Stimulated activated CD4-positive, alpha-beta T cell treated with anti-CD3 and anti-CD28 coated beads, Interleukin-15, amount 100 ng/mL, for 1 hour (primary cell): ENCODE measurements at regions not wholly inside any gene's neighbourhood (a gene's known extent, or its start where the extent isn't known, plus 50 kb on each side); places are given as distances from the start of the nearest gene placed in this dataset.
"Not testable (repeated sequence)": the region's sequence is repeated elsewhere in the genome, so short reads cannot be mapped to it uniquely, and the experiment has no call there.

ENCODE experiments used
- DNase-seq, 2 donors: peaks; one replicate each; pipeline ENCODE4 v3.0.0-alpha.2; 2020; ENCODE audit warnings: low read depth in 1 of 2, low spot score in 1 of 2

DNA sequence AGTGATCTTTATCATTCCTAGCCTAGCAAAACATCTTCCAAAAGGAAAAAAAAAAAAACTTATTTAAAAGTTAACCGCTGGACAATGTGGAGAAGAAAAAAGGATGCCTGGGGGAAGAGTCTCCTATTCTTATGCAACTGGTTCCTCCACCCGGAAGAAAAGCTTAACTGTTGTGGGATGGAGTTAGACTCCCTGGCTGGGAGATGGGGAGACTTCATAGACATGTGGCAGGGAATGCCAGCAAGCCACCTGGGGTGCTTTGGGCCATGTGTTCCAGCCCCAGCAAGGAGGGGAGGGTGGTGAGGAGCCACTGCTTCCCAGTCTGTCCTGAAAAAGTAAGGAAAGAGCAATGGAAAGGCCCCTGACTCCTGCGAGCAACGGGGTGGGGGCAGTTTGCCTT is 119.4 kb upstream of the SPIN4 start:
- no peak for DNase-seq

DNA sequence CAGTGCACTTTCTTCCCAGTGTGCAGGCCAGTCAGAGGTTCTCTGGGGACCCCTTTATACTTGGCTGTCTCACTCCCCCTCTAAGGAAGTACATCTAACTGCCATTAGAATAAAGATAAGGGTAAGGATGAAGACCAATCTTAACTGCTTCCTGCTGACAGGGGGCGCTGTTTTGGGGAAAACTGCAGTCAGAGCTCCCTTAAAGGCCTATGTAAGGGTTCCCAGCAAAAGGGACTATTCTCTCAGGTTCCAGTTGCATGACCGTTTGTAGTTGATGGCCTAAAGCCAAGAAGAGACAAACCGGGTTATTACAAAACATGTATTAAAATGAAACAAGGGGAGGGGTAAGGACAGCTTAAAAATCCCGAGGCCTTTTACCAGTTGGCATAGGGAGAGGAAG is 115.6 kb upstream of the SPIN4 start:
- DNase-seq: no peak

DNA sequence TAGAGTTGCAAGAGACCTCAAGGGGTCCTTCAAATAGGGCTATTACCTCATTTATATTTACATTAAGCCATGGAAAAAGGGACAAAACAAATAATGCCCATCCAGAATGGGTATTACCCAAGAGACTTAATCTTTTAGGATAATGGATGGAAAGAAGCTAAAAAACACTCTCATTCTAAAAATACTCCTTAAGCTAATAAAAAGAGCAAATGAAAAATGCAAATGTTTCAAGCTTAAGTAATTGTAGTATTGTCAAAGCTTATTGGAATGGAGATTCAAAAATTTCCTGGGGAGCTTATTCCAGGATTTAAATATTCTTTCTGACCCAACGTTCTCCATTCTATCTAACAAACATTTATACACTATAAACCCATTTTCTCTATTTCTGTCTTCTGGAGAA is 107.8 kb upstream of the SPIN4 start:
- no peak for DNase-seq

DNA sequence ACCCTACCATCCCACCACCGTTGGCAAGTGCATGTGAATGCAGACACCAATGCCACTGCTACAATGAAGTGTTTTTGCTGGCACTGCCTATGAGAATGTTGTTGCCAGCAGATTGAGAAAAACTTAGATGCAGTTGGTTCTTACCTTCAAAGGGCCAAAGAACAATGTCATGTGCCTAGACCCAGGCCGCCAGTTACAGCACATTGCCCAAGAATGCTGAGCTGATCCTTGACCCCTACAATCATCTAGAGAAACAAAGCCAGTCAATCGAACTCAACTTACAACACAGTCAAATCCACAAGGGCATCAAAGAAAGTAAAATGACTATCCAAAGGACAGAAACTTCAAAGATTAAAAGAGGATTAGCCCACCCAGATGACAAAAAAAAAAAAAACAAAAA is 102.4 kb upstream of the SPIN4 start:
- DNase-seq: no peak

DNA sequence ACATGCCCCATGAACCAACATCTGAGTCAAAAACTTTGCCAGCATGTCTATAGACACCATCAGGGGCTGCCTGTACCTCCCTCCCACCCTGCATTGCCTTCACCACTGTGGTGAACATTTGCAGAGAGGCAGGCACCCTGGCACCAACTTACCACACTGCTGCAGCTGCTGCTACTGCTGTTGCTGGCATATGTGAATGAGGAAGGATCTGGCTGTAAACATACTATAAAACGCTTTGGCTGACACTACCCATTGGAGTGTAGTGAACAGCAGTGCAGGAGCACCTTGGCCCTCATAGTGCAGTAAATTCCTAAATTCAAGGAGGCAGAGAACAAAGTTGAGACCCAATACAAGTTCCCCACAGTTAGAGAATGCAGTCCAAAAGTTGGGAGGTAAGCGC is 90.6 kb upstream of the SPIN4 start:
- no peak for DNase-seq

DNA sequence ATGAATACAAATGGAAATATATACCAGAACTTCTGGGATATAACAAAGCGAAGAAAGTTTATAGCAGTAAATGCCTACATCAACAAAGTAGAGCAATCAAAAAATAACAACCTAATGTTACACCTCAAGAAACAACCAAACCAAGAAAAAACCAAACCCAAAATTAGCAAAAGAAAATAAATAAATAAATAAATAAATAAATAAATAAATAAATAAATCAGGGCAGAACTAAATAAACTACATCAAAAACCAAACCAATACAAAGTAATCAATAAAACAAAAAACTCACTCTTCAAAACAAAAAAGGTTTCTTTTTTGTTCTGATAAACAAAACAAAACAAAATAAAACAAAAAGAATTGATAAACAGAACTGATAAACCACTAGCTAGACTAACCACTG is 88.4 kb upstream of the SPIN4 start:
- no peak for DNase-seq

DNA sequence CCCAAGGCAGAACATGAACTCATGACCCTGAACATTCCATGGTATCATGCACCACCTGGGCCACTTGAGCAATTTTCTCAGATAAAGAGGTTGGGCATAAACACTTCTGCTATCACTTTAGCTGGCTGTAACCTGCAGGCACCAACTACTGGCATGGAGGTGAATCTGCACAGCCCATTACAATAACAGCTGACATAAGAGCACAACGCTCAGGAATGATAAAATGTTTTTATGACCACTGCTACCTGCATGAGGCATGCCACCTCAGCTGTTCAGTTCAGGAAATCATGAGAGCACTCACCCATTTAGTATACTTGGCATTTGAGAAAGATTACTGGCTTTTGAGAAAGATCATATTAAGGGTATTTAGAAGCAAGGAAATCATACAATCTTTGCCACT is 85.7 kb upstream of the SPIN4 start:
- DNase-seq: no peak

DNA sequence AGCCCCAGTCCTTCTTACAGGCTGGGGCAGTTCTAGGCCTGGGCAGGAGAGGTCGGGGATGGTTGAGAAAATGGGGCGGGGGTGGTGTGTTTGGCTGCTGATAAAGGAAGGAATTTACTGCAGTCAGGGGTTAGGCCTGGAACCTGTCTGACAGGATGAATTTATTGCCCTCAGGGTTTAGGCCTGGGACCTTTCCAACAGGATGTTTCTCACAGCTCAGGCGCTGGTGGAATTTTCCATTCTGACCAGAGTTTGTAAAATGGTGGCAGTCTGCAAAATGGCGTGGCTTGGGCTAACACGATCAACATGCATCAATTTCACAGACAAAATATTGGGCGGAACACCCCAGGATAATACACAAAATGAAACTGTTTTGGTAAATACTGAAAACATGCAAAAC is 83.5 kb upstream of the SPIN4 start:
- no peak for DNase-seq

DNA sequence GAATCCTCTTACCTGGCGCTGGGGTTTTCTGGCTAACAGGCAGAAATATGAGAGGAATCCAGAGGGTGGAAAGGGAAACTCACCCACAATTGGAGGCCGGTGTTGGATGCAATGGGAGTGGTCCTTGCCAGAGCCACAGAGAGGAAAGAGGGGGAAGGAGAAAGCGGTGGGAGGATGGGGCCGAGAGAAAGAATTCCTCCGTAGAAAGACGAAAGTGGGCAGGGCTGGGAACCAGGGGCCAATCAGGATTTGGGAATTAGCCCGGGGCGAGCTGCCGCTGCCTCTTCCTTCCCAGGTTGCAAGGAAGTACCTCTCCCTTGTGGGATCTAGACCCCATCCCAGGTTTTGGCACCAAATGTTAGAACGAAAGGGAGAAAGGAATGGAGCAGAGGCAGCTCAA is 83.1 kb upstream of the SPIN4 start:
- no peak for DNase-seq

DNA sequence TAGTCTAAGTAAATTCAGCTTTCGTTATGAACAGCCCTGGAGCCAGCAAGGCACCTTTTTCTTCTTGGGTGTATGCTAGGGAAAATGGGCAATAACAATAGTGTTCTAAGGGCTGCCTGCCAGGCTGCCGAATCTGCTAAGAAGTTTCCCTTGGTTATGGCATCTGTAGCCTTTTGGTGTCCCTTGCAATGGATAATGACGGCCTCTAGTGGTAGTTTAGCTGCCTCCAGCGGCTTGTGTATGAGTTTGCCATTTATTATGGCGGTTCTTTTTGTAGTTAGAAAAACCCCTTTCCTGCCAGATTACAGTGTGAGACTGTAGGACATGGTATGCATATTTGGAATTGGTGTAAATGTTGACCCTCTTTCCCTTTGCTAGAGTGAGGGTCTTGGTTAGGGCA is 78.9 kb upstream of the SPIN4 start:
- DNase-seq: no peak

DNA sequence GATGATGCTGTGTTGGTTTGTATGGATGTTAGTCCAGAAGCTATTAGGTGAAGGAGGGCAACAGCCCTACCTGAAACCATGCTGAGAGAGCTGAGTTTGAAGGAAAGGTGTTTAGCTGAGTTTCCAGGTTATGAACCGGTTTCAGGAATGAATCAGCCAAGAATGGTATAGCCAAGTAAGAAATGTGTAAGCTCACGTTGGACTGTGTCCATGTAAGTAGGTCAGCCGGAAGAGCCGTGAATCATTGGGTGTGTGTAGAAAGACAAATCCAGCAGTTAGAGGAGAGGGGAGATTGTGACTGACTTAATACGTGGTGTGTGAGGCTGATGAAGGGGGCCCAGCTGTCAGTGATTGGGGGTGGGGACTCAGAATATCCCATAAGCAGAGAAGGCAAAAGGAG is 77.2 kb upstream of the SPIN4 start:
- DNase-seq: no peak

DNA sequence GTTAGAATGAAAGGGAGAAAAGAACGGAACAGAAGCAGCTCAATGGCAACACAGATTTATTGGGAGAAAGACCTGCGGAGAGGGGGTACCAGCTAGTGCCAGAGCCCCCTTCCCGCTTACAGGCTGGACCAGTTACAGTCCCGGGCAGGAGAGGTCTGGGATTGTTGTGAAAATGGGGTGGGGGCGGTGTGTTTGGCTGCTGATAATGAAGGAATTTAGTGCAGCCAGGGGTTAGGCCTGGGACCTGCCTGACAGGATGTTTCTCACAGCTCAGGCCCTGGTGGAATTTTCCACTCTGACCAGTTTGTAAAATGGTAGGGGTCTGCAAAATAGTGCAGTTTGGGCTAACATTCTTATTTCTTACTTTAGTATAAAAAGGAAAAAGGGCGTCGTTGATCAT is 75.4 kb upstream of the SPIN4 start:
- no peak for DNase-seq

DNA sequence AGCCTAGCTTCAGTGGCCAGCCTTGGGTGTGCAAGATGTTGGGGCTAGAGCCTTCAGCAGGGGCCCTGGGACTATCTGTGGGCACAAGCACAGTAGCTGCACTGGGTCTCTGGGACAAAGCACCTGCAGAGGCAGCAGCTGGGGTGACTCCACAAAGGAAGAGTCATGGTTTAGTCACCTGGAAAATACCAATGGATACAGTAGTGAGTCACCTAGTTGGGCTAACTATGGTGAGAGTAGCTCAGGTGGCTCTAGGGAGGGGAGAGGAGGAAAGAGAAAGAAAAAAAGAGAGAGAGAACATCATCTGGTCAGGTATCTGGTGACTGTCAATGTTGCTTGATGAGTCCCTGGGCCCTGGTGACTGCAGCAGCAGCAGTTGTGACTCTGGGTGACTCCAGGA is 72.9 kb upstream of the SPIN4 start:
- no peak for DNase-seq

DNA sequence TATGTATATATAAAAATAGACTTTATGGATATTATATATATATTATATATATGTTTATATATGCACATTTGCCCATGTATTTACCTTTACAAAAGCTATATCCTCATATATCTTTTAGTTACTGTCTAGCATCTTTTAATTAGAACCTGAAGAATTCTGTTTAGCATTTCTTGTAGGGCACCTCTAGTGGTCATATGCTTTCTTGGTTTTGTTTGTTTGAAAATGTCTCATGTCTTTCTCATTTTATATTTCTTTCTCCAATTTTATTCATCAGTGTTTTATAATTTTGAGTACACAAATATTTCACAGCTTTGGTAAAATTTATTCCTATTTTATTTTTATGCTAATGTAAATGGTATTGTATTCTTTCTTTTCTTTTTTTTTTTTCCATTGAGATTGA is 70.3 kb upstream of the SPIN4 start:
- DNase-seq: no peak

DNA sequence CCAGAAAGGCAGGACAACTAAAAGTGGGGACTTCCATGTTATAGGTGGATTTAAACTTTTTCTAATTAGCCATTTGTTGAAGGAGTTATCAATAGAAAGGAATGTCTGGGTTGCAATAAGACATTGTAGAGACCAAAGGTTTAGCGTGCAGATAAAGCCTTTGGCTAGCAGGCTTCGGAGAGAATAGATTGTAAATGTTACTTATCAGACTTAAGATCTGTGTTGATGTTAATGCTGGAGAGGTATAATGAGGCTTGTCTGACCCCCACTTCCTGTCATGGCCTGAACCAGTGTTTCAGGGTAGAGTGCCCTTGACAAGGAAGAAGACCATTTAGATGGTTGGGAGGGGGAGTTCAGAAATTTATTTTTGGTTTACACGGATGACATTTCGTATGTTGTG is 67.1 kb upstream of the SPIN4 start:
- DNase-seq: no peak

DNA sequence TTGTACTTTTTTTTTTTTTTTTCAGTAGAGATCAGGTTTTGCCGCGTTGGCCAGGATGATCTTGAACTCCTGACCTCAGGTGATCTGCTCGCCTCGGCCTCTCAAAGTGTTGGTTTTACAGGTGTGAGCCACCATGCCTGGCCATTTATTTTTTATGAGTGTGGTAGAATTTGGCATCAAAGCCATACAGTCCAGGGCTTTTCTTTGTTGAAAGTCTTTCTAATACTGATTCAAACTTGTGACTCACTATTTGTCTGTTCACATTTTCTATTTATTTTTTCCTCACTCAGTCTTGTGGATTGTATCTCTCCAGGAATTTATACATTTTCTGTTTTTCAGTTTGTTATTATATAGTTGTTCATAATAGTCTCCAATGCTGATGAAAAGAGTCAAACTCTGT is 66.5 kb upstream of the SPIN4 start:
- no peak for DNase-seq

DNA sequence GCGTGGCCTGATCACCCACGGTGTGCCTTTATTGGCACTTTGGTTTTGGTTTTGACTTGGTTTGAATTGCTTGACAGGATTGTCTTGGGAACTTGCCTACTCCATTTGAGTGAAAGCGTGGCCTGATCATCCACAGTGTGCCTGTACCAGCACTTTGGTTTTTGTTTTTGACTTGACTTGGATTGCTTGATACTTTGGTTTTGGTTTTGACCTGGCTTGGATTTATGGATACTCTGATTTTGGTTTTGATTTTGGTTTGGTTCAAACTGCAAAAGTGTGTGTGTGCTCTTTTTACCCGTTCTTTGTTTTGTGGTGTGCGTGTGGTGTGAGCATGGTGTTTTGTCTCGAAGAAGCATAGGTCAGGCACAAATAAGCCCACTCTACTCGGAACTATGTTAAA is 58.8 kb upstream of the SPIN4 start:
- DNase-seq: not testable (repeated sequence)

DNA sequence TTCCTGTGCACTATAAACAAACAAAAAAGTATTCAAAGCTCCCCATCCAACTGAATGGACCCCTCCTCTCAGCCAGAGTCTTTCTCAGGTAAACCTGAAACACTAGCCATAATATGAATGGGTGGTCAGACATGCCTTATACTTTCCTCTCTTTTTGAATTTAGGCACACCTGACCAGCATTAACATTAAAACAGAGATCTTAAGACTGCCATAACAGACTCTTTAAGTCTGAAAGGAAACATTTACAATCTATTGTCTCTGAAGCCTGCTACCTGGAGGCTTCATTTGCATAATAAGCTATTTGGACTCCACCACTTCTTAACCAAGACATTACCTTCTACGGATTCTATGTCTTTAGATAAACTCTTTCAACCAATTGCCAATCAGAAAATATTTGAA is 56.9 kb upstream of the SPIN4 start:
- no peak for DNase-seq

DNA sequence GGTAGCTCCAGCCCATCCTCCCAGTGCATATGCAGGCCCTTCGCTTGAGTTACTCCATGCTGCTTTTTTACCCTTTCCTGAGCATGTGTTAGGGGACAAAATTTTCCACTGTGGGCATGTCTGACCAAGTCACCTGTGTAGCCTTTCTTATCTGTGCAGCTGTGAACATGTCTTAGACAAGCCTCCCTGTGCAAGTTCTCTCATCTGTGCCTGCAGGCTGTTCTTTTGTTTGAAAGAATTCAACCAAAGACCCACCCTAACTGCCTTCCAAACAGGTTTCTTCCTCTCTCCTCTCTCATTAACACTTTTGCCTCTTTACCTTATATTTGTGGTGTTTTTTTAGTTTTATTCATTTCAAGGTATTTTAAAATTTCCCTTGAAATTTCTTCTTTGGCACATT is 53.2 kb upstream of the SPIN4 start:
- DNase-seq: no peak

DNA sequence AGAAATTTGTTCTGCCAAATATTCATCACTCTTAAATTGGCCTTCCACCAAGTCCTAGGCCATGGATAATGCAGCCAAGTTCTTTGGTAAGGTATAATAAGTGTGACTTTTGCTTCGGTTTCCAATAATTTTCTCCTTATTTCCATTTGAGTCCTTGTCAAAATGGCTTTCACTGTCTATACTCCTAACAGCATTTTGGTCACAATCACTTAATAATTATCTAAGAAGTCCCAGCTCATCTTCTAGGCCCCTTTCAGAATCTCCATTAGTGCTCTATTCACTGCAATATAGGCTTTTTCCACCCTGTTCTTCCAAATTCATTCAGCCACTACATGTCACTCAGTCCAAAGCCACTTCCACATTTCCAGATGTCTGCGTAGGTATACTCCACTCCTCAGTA is 51.0 kb upstream of the SPIN4 start:
- no peak for DNase-seq
